GM21786 (cell line): ENCODE measurements at regions not wholly inside any gene's neighbourhood (a gene's known extent, or its start where the extent isn't known, plus 50 kb on each side); places are given as distances from the start of the nearest gene placed in this dataset.
A peak's percentile ranks its signal among the peaks of the same experiment; 100 is the strongest.
"Not testable (repeated sequence)": the region's sequence is repeated elsewhere in the genome, so short reads cannot be mapped to it uniquely, and the experiment has no call there.

Experiments
- ATAC-seq: cut with Tn5 transposase; IDR thresholded peaks from one replicate; pipeline ENCODE4 v1.9.1; 2021; ENCODE audit not compliant: unreplicated experiment

DNA sequence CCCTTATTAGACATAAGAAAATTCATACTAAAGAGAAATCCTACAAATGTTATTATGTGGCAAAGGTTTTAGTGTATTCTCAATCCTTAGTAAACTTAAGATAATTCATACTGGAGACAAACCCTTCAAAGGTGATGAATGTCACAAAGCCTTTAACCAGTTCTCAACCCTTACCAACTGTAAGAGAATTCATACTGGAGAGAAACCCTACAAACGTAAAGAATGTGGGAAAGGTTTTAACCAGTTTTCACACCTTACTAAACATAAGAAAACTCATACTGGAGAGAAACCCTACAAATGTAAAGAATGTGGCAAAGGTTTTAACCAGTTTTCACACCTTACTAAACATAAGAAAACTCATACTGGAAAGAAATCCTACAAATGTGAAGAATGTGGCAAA is 93.2 kb downstream of the ZNF680 start:
- no peak for ATAC-seq

DNA sequence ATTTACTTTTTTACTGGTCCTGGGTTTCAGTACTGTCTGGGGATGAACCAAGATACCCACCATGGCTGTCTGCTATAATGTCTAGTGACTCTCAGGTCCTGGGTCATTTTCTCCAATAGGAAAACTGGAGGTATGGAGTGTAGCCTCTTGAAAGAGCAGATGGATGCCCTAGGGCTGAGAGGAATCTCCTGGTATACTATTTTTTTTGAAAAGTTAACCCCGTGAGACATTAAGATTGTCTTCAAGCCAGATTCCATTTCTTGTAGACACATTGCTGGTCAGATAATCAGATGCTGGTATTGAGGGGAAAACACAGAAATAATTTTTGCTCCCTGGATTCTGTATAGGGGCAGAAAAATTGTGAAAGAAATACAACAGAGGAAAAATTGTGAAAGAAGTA is 97.3 kb downstream of the ZNF680 start:
- no peak for ATAC-seq

DNA sequence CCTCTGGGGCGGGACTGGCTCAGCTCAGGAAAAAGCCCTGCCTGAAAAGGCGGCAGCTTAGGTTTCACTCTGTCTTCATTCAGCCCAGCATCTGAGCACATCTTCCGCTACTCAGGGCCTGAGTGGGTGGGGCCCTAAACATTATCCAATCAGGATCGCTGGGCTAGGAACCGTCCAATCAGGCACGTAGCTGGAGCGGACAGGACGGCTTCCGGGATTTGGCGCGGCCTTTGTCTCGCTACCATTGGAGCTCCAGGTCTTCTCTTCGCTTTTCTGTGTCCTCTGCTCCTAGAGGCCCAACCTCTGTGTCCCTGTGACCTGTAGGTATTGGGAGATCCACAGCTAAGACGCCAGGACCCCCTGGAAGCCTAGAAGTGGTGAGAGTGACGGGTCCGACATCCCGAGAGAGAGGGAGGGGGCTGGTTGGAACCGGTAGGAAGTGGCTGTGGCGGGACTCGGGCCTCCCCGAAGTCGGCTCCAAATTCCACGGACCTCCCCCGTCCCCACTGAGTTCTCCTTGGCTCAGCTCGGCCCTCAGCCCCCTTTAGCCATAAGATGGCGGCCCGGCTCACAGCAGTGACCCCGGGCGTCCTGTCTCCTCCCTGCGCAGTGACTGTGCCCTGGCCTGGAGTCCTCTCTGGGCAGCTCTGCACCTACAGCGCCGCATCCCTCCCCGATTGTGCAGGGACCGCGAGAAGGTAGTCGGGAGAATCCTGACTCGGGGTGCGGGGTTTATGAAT is 99.1 kb downstream of the ZNF680 start:
- ATAC-seq, result peak; percentile 76

DNA sequence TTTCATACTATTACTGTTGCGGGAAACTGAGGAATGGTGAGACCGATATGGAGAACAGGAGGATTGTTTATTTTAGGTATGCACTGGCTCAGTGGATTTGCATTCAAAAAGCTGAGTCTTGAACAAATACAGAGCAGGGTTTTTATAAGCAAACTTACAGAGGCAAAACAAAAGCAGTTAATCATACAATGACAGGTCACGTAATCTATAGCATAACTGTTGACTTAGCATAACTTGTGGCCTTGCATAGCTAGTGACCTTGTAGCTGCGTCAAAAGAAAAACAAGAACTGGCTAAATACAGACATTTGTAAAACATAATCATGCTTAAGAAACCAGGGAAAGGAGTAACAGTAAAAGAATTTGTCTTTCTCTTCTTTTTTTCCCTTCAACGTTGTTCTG is 103.0 kb downstream of the ZNF680 start:
- ATAC-seq, result not testable (repeated sequence)

DNA sequence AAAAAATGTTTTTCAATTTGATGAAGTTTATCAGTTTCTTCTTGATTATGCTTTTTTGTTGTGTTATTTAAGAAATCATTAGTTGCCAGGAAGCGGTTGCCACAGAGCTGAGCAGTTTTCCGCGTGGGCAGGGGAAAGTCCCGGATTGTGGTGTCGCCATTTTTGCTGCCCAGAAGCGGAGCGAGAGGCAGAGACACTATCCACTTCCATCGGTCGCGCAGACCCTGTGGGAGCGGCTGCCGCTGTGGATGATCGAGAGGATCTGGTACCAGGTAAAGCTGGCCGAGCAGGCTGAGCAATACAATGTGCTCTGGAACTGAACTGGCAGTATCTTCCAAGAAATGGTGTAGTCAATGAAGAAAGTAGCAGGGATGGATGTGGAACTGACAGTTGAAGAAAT is 119.8 kb downstream of the ZNF736 start:
- ATAC-seq, result no peak

DNA sequence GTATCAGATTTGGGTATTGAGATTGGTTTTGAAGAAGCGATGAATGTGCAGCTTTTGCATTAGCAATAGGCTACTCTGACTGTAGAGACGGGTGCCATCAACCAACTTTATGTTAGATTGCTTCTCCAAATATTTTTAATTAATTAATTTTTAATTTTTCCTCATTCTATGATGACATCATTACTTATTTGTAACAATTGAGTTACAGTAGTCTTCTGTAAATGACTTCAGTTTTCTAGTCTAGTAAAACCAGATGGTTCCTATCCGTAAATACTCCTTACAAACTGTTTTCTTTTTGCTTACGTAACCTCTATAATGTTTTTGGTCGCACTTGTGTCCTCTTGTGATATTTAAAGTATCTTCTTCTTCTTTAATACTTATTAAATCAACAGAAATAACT is 118.1 kb downstream of the ZNF736 start:
- no peak for ATAC-seq

DNA sequence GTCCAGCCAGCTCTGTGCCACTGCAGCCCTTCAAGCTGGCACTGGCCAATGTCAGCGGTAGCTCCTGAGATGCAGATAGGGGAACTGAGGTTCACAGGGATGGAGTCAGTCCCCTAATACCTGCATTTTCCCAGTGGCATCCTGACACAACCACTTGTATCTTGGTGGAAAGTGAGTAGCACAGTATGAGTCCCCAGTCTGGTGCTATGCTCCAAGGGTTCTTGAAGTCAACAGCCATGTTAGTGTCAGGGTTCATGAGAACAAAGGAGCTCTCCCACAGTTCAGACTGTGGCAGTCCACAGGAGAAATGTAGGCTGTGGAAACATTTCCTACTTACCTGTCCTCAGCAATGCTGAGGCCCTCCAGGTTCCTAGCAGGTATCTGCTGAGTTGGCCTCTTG is 115.5 kb downstream of the ZNF736 start:
- ATAC-seq, result no peak

DNA sequence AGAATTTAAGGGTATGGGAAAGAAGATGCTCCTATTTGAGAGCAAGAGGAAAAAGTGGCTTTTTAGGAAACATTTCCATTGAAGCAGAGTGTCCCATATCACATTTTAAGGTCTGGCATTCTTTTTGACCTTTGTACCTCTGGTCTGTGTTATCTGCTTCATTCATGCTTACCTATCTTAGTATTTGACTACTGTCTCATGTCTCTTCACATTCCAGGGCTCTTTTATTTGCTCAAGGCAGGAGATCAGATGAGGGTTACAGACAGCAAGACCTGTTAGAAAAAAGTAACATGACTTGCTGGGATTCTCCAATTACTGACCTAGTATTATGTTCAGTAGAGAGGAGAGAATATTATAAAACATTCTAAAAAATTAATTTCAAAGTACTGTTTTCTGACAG is 111.7 kb downstream of the ZNF736 start:
- not testable (repeated sequence) for ATAC-seq

DNA sequence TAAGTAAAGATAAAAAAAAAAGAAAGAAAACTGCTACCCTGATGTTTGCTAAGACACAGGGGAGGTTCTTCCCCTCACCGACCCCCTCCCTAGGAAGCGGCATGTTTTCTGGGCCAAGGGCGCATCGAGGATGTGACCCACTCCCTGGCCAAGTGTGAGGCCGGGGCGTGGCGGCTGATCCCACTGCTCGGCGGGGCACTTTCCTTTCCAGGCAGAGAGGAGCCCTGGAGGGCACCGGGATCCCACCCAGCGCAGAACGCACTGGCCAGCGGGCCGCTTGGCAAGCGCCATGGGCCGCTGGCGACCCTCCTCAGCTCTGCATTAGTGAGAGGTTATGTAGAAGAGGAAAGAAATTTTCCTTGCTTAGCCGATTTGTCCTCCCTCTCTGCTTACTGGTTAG is 93.4 kb downstream of the ZNF736 start:
- no peak for ATAC-seq
